ENCODE measurements at regions not wholly inside any gene's neighbourhood (a gene's known extent, or its start where the extent isn't known, plus 50 kb on each side); places are given as distances from the start of the nearest gene placed in this dataset.
A peak's percentile ranks its signal among the peaks of the same experiment; 100 is the strongest.
"Not testable (repeated sequence)": the region's sequence is repeated elsewhere in the genome, so short reads cannot be mapped to it uniquely, and the experiment has no call there.

GRCh38 chr4:17436047-17436749 lies 75.7 kb downstream of the QDPR start:
- ATAC-seq, DNase-seq: not testable (repeated sequence)

- ATAC-seq (no peak), DNase-seq (no peak)
These were observed 78.1 kb downstream of the QDPR start for GRCh38 chr4:17433827-17434226.

GRCh38 chr4:17427991-17428390 lies 83.9 kb downstream of the QDPR start:
- no peak for DNase-seq
- ATAC-seq = no peak

- DNase-seq (no peak), ATAC-seq (no peak)
These were observed 85.7 kb downstream of the QDPR start for GRCh38 chr4:17426222-17426621.

GRCh38 chr4:17418010-17418409 lies 93.9 kb downstream of the QDPR start:
- ATAC-seq (no peak), DNase-seq (no peak)

GRCh38 chr4:17414392-17414791 lies 97.5 kb downstream of the QDPR start:
- ATAC-seq = no peak
- DNase-seq = no peak

GRCh38 chr4:17400686-17401085 lies 111.2 kb downstream of the QDPR start:
- ATAC-seq = no peak
- DNase-seq = no peak

GRCh38 chr4:17398805-17399204 lies 113.1 kb downstream of the QDPR start:
- DNase-seq = no peak

GRCh38 chr4:17398035-17398434 lies 113.9 kb downstream of the QDPR start:
- ATAC-seq = no peak

More at GRCh38 chr4:17398805-17399204, 113.1 kb downstream of the QDPR start:
- no peak for ATAC-seq

GRCh38 chr4:17397611-17398010 lies 114.3 kb downstream of the QDPR start:
- DNase-seq = no peak
- no peak for ATAC-seq

More at GRCh38 chr4:17398035-17398434, 113.9 kb downstream of the QDPR start:
- DNase-seq = no peak

- no peak for ATAC-seq
- peak; percentile 4 for DNase-seq
These were observed 126.5 kb downstream of the QDPR start for GRCh38 chr4:17385403-17385802.

GRCh38 chr4:17380347-17380746 lies 131.5 kb downstream of the QDPR start:
- ATAC-seq = no peak
- no peak for DNase-seq

GRCh38 chr4:17376205-17376604 lies 135.7 kb downstream of the QDPR start:
- no peak for ATAC-seq
- DNase-seq = no peak

- DNase-seq (no peak), ATAC-seq (no peak)
These were observed 138.2 kb downstream of the QDPR start for GRCh38 chr4:17373666-17374065.

- ATAC-seq = no peak
- no peak for DNase-seq
These were observed 141.1 kb downstream of the QDPR start for GRCh38 chr4:17370818-17371217.

- ATAC-seq = peak; percentile 28
- no peak for DNase-seq
These were observed 143.5 kb downstream of the QDPR start for GRCh38 chr4:17368408-17368807.

GRCh38 chr4:17367201-17367600 lies 144.7 kb downstream of the QDPR start:
- ATAC-seq (no peak), DNase-seq (no peak)

- DNase-seq (no peak), ATAC-seq (no peak)
These were observed 145.4 kb downstream of the QDPR start for GRCh38 chr4:17366496-17366895.

- ATAC-seq (no peak), DNase-seq (no peak)
These were observed 149.5 kb downstream of the QDPR start for GRCh38 chr4:17362430-17362829.

GRCh38 chr4:17358241-17358640 lies 153.6 kb downstream of the QDPR start:
- DNase-seq (no peak), ATAC-seq (no peak)

GRCh38 chr4:17356926-17357325 lies 155.0 kb downstream of the QDPR start:
- ATAC-seq = no peak
- DNase-seq = no peak

- ATAC-seq (no peak), DNase-seq (no peak)
These were observed 159.5 kb downstream of the QDPR start for GRCh38 chr4:17352357-17352756.

- no peak for ATAC-seq
- DNase-seq = peak; percentile 22
These were observed 164.4 kb downstream of the QDPR start for GRCh38 chr4:17347445-17347844.

- no peak for DNase-seq
- no peak for ATAC-seq
These were observed 172.5 kb downstream of the QDPR start for GRCh38 chr4:17339376-17339775.

Data from stimulated activated naive CD8-positive, alpha-beta T cell treated with anti-CD3 and anti-CD28 coated beads, Interleukin-15, Interleukin-2, amounts not matched to agents 100 U/mL and 50 U/mL, for 24 hours (primary cell).